ENCODE measurements at regions not wholly inside any gene's neighbourhood (a gene's known extent, or its start where the extent isn't known, plus 50 kb on each side); places are given as distances from the start of the nearest gene placed in this dataset.

DNA sequence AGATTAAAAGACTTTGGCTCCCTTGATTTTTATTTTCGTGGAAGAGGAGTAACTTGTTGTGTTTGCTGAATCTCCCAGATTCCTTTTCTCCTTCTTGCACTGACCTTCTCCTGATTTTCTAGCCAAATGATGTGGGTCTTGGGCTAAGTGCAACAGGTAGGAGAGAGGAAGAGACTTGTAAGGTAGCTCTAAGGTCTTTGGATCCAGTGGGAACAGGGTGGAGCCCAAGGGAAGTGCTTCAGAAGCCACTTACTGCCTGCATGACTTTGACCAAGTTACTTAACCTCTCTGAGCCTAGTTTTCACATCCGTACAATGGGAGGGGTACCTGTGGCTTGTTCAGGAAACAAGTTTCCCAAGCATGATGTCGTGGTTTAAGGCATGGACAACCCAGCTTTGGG, 111.3 kb upstream of the IRX3 start:
- WGBS, 2 donors: 29 to 59% methylated on average over 3 of the region's 3 CpGs
- DNase-seq: no peak

DNA sequence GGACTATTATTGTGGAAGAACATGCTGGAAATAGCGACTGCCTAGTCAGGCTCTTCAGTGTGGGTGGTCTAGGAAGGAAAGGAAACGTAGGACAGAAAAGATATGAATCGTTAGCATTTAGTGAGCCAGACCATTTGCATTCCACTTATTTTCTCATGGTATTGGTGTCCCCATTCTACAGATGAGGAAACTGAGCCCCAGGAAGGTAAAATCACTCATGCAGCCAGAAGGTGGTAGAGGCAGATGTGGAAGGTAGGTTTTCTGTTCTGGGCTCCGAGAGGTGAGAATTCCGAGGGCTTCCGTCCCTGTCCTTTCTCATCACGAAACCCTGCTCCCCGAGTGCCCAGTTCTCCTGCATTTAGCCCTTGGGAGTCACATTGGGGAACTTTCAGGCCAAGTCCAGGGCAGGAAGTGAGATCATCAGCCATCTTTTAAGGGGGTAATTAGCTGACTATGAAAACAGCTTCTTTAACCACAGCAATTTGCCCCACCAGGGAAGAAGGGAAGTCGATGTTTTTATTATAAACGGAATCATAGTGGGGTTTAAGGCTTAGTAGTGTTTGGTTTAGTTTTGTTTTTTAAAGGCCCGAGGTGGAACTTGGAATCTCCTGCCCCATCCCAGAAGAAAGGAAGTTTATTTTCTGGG, 110.7 kb upstream of the IRX3 start:
- no peaks in the 10 kb centered on the region for H3K36me3 ChIP-seq
- H3K4me3 ChIP-seq: no peak overlapping the region
- H3K9me3 ChIP-seq: no peaks in the 10 kb centered on the region
- DNase-seq: no peak
- intact Hi-C loops (cut with DNase I): no loop called here
- H3K4me1 ChIP-seq: no peaks in the 10 kb centered on the region
- no peaks in the 10 kb centered on the region for H3K27me3 ChIP-seq
- TF ChIP-seq POLR2A (IDR thresholded peaks at IDR 0.05): no peak
- TF ChIP-seq, protein P1, sequence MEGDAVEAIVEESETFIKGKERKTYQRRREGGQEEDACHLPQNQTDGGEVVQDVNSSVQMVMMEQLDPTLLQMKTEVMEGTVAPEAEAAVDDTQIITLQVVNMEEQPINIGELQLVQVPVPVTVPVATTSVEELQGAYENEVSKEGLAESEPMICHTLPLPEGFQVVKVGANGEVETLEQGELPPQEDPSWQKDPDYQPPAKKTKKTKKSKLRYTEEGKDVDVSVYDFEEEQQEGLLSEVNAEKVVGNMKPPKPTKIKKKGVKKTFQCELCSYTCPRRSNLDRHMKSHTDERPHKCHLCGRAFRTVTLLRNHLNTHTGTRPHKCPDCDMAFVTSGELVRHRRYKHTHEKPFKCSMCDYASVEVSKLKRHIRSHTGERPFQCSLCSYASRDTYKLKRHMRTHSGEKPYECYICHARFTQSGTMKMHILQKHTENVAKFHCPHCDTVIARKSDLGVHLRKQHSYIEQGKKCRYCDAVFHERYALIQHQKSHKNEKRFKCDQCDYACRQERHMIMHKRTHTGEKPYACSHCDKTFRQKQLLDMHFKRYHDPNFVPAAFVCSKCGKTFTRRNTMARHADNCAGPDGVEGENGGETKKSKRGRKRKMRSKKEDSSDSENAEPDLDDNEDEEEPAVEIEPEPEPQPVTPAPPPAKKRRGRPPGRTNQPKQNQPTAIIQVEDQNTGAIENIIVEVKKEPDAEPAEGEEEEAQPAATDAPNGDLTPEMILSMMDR (IDR thresholded peaks at IDR 0.05): no peak
- 69 to 73% methylated on average over 9 to 11 of the region's 11 CpGs for WGBS, 2 donors
- H3K27ac ChIP-seq: no peak overlapping the region

More for the DNA sequence above, 111.3 kb upstream of the IRX3 start:
- Histone ChIP-seq H3K4me1 (no peaks in the 10 kb centered on the region), H3K36me3 (no peaks in the 10 kb centered on the region), H3K27me3 (no peaks in the 10 kb centered on the region), H3K27ac (no peak overlapping the region), H3K9me3 (no peaks in the 10 kb centered on the region), H3K4me3 (no peak overlapping the region)
- intact Hi-C loops (cut with DNase I): no loop called here
- no peak for TF ChIP-seq POLR2A (IDR thresholded peaks at IDR 0.05)
- TF ChIP-seq, protein P1 (IDR thresholded peaks at IDR 0.05): no peak

- no peak for DNase-seq
- H3K4me1 ChIP-seq: no peaks in the 10 kb centered on the region
- no peaks in the 10 kb centered on the region for H3K36me3 ChIP-seq
- H3K9me3 ChIP-seq: no peaks in the 10 kb centered on the region
- TF ChIP-seq, protein P1 (IDR thresholded peaks at IDR 0.05): no peak
- no peak for TF ChIP-seq POLR2A (IDR thresholded peaks at IDR 0.05)
- intact Hi-C loops (cut with DNase I): no loop called here
- WGBS, 2 donors: 64 to 75% methylated on average over 8 of the region's 8 CpGs
- peaks cover 0 to 8% (median 0%) of the 10 kb centered on the region in 4 donors for H3K27me3 ChIP-seq
- H3K27ac ChIP-seq: no peak overlapping the region
- no peak overlapping the region for H3K4me3 ChIP-seq
These were observed 103.4 kb upstream of the IRX3 start for GRCh38 chr16:54389836-54390494.

DNA sequence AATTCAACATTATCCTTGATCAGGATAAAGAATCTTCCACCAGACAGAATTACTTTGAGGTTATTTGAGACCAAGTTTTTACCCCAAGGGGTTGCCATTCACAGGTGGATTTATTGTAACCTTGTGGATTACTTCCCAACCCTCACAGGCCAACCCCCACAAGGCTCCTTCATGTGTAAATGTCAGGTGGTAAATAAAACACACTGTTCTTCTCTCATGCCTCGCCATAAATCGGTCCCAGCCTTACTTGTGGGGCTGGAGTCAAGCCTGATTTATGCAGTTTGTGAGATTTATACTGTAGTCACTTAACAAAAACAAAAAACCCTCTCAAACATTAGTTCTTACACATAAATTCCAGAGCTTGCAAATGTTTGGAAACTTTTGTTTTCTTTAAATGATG, 98.6 kb upstream of the IRX3 start:
- no peaks in the 10 kb centered on the region for H3K36me3 ChIP-seq
- H3K4me3 ChIP-seq: no peak overlapping the region
- H3K4me1 ChIP-seq: no peaks in the 10 kb centered on the region
- H3K27ac ChIP-seq: no peak overlapping the region
- no peaks in the 10 kb centered on the region for H3K9me3 ChIP-seq
- intact Hi-C loops (cut with DNase I): no loop called here
- TF ChIP-seq, protein P1 (IDR thresholded peaks at IDR 0.05): no peak
- TF ChIP-seq POLR2A (IDR thresholded peaks at IDR 0.05): no peak
- no peaks in the 10 kb centered on the region for H3K27me3 ChIP-seq
- no peak for DNase-seq
- 39 to 63% methylated on average over 2 of the region's 2 CpGs for WGBS, 2 donors

DNA sequence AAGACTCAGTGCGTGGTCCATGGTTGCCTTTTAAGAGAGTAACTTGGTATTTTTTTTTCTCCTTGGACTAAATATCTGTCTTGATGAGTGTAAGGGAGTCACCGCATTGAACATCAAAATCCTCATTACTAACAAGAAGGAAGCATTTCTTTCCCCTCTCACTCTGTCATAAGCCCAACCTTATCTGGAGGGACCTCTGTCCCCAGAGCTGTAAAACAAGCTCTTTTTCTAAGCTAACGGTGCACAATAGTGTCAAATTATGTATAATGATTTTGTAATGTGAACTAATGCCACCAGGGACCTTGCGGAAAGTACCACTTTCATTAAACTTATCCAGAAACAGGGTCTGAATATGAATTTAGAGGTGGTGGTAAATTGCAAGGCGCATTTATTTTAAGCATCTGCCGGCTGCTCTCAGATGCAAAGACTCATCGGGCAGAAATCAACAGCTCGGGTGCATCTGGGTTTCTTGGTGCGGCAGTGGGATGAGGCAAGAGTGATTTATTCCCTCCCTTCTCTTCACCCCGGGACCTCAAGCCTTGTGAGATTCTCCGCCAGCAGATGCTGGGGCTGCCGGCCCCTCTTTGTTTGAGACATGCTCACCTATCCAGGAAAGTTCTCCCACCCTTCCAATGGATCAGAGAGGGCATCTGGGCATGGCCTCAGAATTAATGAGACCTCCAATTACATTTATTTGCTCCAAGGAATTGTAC, 95.2 kb upstream of the IRX3 start:
- Histone ChIP-seq H3K27me3 (peaks cover 0 to 8% (median 0%) of the 10 kb centered on the region in 4 donors), H3K27ac (no peak overlapping the region), H3K4me1 (no peaks in the 10 kb centered on the region), H3K4me3 (no peak overlapping the region), H3K9me3 (no peaks in the 10 kb centered on the region), H3K36me3 (no peaks in the 10 kb centered on the region)
- no peak for TF ChIP-seq POLR2A (IDR thresholded peaks at IDR 0.05)
- TF ChIP-seq, protein P1 (IDR thresholded peaks at IDR 0.05): no peak
- intact Hi-C loops (cut with DNase I): no loop called here
- DNase-seq: no peak
- WGBS, 2 donors: 86% methylated on average over 12 of the region's 12 CpGs
